HPDE6-E6E7 (cell line): ENCODE measurements at regions not wholly inside any gene's neighbourhood (a gene's known extent, or its start where the extent isn't known, plus 50 kb on each side); places are given as distances from the start of the nearest gene placed in this dataset.

Experiments used
- DNase-seq: peaks from one replicate; pipeline ENCODE4 v3.0.0; 2011; ENCODE audit warnings: missing footprints; ENCODE audit errors: extremely low spot score

DNA sequence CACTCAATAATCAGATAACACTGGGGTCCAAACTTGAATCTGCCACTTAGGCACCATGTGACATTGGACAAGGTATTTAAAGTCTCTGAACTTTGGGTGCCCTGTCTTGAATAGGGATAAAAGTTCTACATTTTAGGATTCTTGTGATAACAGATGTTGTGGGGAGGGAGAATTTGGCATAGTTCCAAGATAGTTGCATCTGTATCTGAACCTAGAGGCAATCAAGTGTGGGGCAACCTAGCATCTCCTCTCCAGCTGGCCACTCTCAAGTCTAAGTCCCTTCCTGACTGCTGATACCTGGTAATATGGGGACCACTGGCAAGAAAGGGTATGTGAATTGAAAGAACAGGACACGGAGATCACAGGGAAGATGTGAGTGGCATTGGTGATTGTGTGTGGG is 256.1 kb downstream of the FOXO1 start:
- DNase-seq: no peak

DNA sequence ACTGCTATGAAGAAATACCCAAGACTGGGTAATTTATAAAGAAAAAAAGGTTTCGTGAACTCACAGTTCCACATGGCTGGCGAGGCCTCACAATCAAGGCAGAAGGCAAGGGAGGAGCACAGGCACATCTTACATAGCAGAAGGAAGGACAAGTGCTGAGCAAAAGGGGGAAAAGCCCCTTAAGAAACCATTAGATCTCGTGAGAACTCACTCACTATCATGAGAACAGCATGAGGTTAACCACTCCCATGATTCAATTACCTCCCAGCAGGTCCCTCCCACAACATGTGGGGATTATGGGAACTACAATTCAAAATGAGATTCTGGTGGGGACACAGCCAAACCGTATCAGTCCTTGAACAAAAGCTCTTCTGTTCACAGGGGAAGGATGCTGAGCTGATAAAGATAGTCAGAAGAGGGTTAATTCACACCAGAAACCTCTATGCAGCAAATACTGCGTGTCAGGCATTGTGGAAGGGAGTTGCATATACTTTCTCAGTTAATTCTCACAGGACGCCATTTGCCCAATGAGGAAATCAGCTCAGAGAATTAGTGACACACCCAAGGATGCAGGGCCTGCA is 246.2 kb downstream of the FOXO1 start:
- DNase-seq: no peak

DNA sequence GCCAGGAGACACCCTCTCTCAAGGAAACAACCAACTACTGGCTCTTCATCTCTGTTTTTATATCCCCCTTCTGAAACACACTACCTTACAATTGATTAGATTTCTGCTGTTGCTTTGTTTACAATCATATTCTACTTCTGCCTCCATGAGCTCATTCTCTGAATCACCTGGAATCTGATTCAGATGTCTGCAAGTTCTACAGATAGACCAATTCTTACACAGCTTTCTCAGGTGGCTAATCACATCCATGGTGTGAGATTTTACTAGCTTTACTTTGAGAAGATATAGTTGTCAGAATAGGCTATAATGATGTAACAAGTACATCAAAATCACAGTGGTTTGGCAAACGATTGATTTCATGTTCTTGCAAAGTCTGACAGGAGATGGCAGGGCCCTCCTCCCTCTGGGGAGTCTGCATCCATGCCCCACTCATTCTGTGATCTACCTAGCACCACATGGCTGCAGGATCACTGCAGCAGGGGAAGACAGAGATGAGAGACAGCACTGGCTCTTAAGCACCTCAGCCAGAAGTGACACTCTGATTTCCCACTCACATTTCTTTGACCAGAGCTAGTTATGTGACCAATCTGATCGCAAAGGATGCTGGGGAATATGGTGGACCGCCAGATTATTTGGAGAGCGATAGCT is 243.7 kb downstream of the FOXO1 start:
- no peak for DNase-seq

DNA sequence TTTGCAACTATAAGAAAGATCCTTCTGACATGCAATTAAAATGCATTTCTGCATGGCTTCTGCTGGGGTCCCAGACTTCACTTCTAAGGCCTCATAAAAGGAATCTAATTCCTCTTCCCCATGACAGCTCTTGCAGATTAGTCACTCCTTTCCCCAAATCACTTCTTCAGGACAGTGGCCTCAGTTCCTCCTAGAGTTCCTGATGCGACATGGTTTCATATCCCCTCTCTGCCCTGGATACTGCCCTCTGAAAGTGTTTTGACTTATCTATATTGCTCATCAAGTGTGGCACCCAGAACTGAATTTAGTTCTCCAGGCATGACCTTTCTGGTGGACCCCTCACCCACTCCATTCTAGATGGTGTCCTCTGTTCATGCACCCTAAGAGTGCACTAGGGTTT is 238.1 kb downstream of the FOXO1 start:
- DNase-seq: no peak

DNA sequence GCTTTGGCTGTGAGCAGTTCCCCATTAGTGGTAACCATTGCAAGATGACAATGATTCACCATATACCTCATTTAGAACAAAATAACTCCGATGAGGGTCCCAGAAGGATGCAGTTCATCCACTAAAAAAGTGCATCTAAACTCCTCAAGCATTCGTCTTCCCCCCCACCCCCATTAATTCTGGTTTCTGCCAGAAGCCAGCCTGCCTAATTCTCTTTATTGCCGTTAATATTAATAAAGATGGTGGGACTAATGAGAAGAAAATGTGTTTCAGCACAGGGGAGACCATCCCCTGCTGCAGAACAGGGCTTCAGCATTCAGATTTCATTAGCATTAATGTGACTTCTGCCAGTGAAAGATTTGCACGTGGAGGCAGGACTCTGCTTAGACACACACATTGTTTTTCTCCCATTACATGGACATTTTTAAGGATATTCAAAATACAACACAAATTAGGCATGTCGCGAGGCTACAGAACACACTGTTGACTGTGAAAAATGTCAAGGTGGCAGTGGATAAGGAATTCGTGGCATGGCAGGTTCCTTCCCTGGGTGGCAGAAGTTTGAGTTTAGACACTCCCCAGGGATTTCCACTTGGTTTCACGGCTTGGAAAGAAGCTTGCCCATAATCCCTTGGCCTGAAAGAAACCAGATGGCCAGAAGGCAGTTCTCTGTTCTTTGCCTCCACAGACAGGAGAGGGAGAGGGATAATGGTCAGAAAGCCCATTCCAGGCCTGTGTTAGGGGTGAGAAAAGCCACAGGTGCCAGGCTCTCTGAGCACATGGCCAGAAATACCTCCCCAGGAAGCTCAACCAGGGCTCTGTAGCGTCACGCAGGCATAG is 236.5 kb downstream of the FOXO1 start:
- DNase-seq: no peak

DNA sequence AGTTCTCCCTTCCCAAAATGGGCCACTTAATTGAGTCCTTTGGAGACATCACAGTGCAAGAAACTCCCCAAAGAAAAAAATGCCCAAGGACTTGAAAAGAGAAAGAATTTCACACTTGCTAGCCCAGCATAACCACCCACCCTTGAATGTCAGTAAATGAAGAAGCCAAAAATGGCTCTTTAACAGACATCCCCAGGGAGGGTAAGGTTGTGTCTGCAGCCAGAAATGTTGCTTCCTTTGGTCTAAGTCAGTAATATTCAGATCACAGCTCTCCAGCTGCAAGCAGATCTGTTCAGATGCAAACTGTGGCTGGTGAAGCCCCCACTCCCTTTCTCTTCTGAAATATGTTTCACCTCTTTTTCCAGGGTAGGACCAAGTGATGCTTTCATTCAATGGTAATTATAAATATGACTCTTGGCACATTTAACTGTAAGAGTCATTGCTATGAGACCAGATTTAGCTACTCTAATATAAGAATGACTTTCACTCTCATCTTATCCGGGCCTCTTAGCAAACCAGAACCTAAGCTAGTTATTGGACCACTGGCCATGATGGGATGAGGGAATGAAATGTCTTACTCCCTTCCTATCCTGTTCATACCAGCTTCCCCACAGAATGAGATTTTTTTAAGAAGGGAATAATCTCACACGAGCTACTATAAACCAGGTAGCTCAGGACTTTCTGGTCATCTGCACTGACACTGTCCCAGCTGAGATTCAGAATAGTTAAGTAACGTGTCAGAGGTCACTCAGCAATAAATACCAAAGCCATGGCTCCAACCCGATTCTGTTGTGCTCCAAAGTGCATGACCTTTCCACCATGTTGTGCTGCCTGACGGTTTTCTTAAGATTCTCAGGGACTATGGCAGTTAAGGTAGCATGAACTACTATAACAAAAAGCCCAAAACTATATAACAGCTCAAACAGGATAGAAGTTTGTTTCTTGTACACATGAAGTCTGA is 234.1 kb downstream of the FOXO1 start:
- DNase-seq: no peak

DNA sequence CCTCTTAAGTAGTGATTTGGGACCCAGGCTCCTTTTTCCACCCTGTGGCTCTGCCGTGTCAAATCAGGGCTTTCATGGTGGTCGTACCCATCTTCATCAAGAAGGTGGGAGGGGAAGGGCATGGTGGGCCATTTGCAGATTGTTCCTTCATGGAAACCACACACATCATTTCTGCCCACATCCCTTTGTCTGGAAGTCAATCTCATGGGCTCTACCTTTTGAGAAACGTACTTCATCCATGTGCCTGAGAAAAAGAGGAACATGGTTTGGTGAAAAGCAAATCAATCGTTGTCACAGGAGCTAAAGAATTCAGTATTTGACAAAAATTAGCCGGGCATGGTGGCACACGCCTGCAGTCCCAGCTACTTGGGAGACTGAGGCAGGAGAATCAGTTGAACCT is 233.4 kb downstream of the FOXO1 start:
- DNase-seq: no peak

DNA sequence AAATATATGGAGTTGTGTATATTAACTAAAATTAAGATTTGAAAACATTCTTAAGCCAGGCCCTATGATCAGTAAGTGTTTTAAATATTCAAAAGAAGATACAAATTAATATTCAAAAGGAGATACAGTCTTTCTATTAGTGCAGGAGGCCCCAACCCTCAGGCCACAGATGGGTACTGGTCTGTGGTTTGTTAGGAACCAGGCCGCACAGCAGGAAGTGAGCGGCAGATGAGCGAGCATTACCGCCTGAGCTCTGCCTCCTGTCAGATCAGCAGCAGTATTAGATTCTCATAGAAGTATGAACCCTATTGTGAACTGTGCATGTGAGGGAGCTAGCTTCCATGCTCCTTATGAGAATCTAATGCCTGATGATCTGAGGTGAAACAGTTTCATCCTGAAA is 232.9 kb downstream of the FOXO1 start:
- DNase-seq: no peak

DNA sequence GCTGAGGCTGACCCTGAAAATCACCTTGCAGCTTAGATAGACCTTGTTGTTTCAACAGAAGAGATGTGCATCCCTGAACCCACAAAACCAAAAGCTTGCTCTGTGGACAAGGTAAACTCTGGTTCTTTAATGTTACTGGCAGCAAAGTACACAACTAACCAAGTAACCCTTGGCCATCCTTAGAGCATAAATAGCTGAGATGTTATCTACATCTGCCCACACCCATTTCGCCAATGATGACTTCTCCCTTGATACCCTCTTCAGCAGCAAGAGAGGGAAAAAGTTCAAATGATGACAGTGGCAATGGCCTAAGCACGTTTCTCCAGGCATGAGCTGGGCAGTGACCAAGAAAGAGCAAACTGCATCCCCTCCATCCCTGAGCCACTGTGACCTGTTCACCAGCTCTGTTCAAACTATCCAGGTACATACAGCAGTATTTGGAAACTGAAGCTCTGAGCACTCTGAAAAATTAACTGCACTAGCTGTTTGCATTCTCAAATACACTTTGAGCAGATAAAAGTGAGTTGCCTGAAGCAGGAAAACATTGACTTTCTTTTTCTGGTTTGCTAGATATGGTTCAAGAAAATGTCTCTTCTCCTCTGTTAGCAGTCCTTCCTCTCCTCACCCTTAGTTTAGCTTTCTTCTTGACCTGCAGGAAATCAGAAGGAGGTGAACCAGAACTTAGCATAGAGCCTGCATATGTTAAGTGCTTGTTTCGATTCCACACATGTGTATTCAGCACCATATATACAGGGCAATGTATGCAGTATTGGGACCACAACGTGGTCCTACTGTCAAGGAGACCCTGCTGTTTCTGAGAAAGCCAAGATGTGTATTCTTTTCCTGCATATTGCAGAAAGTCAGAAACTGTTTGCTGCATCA is 231.7 kb downstream of the FOXO1 start:
- no peak for DNase-seq

DNA sequence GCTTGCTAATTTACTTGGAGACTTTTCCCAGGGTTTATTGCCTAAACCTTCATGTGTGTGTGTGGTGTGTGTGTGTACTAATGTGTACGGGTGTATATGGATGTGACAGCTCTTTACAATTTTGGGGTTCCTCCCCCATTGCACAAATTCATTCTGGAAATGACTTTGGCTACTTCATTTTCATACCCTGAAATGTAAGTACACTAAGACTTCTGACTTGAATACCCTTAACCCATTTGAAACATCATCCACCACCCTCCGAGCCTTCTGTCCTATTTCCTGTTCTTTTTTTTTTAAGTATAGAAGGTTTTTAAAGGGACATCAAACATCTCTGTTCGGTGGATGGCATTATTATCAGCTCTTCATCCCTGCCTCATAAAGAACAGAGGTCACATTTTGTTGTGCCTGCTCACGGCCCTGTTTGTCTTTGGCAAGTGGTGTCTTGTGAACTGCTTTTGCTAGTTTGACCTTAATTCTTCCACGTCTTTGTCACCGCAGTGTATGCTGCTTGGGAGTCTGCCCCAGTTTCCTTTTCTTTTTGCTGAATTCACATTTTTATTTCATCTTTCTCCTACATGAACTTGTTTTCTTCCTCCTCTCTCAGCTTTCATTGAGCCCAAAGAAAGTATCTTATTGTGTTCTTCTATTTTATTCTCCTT is 228.3 kb downstream of the FOXO1 start:
- no peak for DNase-seq

DNA sequence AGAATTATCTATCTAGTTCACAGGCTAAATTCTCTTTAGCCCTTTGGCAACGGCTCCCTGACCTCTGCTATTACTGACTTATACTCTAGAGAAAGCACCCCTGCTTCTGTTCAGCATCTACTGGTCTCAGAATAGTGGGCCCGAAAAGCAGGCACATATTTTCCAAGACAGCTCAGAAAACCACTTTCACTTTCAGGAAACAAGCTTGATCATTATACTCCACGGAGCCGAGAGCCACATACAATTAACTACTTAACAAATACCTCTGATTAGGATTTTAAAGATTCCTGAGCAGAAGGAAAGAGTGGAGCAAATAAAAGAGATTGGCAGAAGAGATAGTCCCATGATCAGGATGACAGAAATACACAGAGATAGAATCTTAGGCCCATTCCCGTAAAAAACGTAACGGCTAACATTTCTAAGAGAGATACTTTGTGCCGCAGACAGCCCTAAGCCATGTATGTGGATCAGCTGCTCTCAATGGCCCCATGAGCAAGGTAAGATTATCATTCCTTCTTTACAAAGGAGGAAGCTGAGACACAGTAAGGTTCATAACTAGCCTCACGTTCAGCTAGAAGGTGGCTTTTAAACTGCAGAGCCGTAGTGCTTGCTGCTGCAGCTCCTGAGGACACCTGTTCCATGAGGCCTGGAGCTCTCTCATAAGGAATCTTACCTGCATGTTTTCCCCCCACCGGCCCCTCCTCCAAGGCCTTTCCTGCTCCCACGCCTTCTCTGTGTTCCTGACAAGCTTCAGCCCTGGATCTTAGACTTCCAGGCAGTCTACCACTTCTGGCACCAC is 227.2 kb downstream of the FOXO1 start:
- no peak for DNase-seq

DNA sequence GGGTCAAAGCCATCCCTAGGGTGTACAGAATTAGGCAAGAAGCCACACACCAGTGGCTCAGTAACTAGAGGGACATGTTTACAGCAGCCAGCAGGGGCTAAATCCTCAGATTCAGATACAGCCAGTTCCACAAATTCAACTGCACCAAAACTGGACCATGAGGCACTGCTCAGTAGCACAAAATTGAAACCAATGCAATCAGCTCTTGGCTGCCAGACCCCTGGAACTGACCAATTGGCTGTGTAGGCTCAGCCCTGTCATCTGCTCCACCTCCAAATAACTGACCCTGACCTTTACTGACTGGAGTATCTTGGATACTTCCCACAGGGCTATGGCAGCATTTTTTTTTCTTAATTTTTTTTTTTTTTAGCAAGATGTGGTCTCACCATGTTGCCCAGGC is 226.5 kb downstream of the FOXO1 start:
- no peak for DNase-seq

DNA sequence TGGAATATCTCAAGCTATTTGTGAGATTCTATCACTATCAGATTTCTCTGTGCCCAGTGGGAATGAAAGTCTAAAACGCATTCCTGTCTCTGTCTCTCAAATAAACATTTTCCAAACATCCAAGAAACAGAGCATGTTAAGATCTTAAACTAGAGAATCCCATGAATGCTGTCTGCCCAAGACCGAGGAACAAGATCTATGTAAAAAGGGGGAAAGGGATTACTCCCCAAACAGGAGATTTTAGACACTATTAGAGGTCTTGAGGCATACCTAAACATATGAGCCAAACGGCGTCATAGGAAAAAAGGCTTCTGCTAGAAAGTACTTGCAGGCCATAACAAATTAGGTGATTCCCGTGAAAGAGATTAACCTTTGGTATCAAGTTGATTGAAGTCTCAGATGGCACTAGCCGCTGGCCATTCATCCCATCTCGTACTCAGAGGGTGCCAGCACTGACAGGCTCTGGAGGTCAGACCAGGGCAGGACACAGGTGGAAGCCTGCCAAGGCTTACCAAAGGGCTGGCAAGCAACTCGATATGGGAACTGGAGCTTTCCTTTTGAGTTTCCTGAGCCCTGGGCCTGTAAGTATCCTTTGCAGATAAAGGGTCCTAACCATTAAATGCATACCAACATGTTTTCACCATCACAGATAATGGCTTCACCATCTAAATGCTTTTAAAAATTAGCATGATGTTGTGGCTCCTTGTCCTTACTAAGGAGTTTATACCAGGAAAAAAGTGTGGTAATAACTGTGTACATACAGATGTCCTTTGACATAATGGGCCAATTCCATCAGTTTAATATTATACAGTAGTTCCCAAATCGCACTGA is 225.2 kb downstream of the FOXO1 start:
- peak; percentile 6 for DNase-seq

DNA sequence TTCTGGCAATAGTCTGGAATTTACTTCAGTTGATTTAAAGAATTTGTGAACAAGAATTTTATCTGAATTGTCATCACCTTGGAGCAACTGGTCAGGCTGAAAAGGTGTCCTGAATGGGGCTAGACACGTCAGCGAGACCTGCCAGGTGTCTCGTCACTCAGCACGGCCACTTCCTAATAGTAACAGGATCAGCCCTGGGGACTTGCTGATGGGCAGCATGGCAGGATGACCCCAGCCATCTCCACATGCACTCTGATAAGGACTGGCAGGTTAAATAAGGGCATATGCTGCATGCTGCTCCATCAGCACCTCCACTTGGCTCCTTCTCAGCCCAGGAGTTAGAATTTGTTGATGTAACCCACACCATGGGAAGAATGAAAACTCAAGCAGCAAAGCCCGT is 224.2 kb downstream of the FOXO1 start:
- no peak for DNase-seq

DNA sequence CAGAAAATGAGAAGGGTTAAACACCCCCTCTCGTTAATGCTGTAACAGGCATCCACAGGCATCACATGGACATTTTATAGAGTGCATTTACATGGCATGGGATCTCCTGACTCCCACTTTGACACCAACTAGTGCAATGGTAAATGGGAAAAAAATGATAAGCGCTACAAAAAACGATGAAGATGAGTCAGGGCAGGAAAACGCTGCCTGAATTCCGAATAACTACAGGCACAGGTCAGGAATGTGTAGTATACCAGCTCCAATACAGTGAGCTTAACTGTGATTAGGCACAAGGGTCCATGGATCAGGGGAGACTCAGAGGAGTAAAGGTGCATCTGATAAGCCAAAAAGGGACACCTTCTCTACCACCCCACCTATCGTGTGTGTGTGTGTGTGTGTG is 223.6 kb downstream of the FOXO1 start:
- no peak for DNase-seq

DNA sequence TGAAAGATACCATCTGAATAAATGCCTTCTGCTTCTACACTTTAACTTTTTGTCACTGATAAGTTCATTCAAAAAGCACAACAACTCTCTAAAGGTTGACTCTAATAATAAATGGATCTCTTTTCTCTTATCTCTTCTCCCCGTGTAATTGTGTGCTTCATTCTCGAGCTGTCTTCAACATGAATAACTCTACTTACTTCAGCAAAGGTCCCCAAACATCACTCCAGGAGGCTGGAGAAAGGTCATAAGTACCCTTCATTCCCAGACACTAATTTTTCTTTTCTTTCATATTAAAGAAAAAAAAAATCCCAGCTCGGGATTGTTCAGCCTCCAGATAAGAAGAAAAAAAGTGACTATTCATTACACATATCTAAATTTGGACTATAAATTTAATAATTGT is 222.2 kb downstream of the FOXO1 start:
- no peak for DNase-seq

DNA sequence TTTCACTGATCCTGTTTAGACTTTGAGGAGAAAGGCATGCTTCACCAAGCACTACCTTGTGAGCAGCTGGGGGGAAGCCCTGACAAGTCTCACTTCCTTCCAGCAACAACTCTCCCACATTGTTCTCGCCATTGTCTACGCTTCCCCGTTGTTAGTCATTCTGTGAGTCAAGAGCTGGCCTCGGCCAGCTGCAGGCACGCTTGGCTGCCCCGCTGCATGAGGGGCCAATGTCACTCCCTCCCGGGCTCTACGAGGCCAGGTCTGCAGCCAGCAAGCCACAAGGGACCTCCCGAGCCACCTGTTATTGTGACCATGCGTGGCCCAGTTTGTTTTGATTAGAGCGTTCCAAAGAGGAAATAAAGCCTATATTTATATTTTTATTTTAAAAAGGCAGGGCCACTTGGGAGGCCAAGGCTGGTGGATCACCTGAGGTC is 220.9 kb downstream of the FOXO1 start:
- peak; percentile 67 for DNase-seq

DNA sequence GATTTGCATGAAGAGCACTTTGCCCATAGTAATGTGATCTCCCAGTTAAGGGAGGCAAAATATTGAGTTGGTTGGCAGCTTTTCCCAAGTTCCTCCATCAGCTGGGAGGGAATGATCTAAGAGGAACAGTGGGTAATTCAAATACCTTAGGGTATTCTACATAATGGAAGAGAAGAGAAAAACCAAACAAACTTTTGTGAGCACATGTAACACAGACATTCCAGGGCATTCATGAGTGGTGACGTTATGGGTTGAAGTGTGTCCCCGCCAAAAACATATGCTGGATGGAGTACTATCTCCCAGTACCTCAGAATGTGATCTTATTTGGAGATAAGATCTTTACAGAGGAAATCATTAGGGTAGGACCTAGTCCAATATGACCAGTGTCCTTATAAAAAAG is 220.1 kb downstream of the FOXO1 start:
- DNase-seq: no peak

DNA sequence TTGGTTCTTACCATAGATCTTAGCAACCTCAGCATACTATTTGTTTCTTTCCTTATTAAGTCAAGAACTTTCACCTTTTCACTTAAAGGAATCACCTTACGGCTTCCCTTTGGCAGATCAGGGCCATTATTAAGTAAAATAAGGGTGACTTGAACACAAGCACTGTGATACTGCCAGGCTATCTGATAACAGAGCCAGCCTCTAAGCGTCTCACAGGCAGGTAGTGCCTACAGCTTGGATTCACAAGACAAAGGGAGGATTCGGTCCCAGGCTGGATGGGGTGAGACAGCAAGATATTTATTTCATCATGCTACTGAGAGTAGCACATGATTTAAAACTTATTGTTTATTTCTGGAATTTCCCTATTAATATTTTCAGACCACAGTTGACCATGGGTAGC is 218.6 kb downstream of the FOXO1 start:
- no peak for DNase-seq
